Chondrocyte (in vitro differentiated cells): ENCODE measurements at regions not wholly inside any gene's neighbourhood (a gene's known extent, or its start where the extent isn't known, plus 50 kb on each side); places are given as distances from the start of the nearest gene placed in this dataset.

Experiments used
- DNase-seq: peaks from one replicate; pipeline ENCODE4 v3.0.0; 2021; ENCODE audit warnings: mixed read lengths, low spot score
- H3K27ac Mint-ChIP-seq: one replicate; pipeline ENCODE4 v1.8.0; 2021; ENCODE audit warnings: mild to moderate bottlenecking, moderate library complexity, mixed read lengths; ENCODE audit not compliant: unreplicated experiment
- H3K27me3 Mint-ChIP-seq: 2 replicates; pipeline ENCODE4 v1.8.0; 2021; ENCODE audit warnings: low read depth, mixed read lengths
- H3K36me3 Mint-ChIP-seq: 2 replicates; pipeline ENCODE4 v1.8.0; 2021; ENCODE audit warnings: low read depth, mixed read lengths
- H3K4me1 Mint-ChIP-seq: 2 replicates; pipeline ENCODE4 v1.8.0; 2021; ENCODE audit warnings: low read depth, mild to moderate bottlenecking, mixed read lengths
- H3K4me3 Mint-ChIP-seq: one replicate; pipeline ENCODE4 v1.8.0; 2021; ENCODE audit warnings: mild to moderate bottlenecking, moderate library complexity, mixed read lengths; ENCODE audit not compliant: unreplicated experiment
- H3K9me3 Mint-ChIP-seq: 2 replicates; pipeline ENCODE4 v1.8.0; 2021; ENCODE audit warnings: low read depth, mixed read lengths
- TF ChIP-seq, protein P1 (sequence below): fragments of 200-600 bp; sonication (generic); IDR thresholded peaks from 2 replicates; pipeline ENCODE4 v1.5.0; 2021; ENCODE audit warnings: antibody characterized with exemption, mild to moderate bottlenecking, moderate library complexity

GRCh38 chr18:22093731-22094357 lies 75.5 kb upstream of the GATA6 start:
- no peaks in the 10 kb centered on the region for H3K4me1 Mint-ChIP-seq
- H3K27me3 Mint-ChIP-seq = peaks cover 44% of the 10 kb centered on the region
- DNase-seq = no peak
- no peak overlapping the region for H3K4me3 Mint-ChIP-seq
- no peak overlapping the region for H3K27ac Mint-ChIP-seq
- no peaks in the 10 kb centered on the region for H3K9me3 Mint-ChIP-seq
- H3K36me3 Mint-ChIP-seq = no peaks in the 10 kb centered on the region
- TF ChIP-seq, protein P1, sequence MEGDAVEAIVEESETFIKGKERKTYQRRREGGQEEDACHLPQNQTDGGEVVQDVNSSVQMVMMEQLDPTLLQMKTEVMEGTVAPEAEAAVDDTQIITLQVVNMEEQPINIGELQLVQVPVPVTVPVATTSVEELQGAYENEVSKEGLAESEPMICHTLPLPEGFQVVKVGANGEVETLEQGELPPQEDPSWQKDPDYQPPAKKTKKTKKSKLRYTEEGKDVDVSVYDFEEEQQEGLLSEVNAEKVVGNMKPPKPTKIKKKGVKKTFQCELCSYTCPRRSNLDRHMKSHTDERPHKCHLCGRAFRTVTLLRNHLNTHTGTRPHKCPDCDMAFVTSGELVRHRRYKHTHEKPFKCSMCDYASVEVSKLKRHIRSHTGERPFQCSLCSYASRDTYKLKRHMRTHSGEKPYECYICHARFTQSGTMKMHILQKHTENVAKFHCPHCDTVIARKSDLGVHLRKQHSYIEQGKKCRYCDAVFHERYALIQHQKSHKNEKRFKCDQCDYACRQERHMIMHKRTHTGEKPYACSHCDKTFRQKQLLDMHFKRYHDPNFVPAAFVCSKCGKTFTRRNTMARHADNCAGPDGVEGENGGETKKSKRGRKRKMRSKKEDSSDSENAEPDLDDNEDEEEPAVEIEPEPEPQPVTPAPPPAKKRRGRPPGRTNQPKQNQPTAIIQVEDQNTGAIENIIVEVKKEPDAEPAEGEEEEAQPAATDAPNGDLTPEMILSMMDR = no peak

- Mint-ChIP-seq H3K27ac (no peak overlapping the region), H3K27me3 (peaks cover 44% of the 10 kb centered on the region), H3K4me1 (no peaks in the 10 kb centered on the region), H3K9me3 (no peaks in the 10 kb centered on the region), H3K36me3 (no peaks in the 10 kb centered on the region), H3K4me3 (no peak overlapping the region)
- no peak for DNase-seq
- TF ChIP-seq, protein P1 = no peak
These were observed 75.0 kb upstream of the GATA6 start for GRCh38 chr18:22094358-22094734.

- Mint-ChIP-seq H3K9me3 (no peaks in the 10 kb centered on the region), H3K27ac (no peak overlapping the region), H3K4me1 (no peaks in the 10 kb centered on the region), H3K36me3 (no peaks in the 10 kb centered on the region), H3K4me3 (no peak overlapping the region), H3K27me3 (peaks cover 55% of the 10 kb centered on the region)
- no peak for DNase-seq
- TF ChIP-seq, protein P1 = no peak
These were observed 70.8 kb upstream of the GATA6 start for GRCh38 chr18:22098563-22098989.

GRCh38 chr18:22099925-22100324 lies 69.5 kb upstream of the GATA6 start:
- H3K27ac Mint-ChIP-seq = no peak overlapping the region
- no peaks in the 10 kb centered on the region for H3K4me1 Mint-ChIP-seq
- H3K27me3 Mint-ChIP-seq = peaks cover 42% of the 10 kb centered on the region
- no peaks in the 10 kb centered on the region for H3K36me3 Mint-ChIP-seq
- DNase-seq = no peak
- H3K4me3 Mint-ChIP-seq = no peak overlapping the region
- TF ChIP-seq, protein P1 = no peak
- H3K9me3 Mint-ChIP-seq = no peaks in the 10 kb centered on the region

DNA sequence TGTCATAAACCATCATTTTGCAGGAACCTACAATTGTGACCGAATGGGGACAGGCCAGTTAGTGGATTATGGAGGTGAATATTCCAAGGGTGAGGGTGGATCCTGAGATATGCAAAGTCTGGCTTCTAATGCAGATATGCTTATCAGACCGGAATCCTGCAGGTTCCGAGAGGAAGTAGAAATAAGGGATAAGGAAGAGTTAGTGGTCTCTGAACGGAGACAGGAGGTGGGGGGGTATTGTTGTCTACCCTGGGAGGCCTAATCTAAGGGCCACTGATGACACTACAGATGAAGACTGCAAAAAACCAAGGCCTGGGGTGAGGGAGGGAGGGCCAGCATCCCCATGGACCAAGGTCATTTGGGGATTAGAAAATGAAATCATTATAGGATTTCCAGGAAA lies 67.7 kb upstream of the GATA6 start:
- no peak overlapping the region for H3K27ac Mint-ChIP-seq
- no peaks in the 10 kb centered on the region for H3K36me3 Mint-ChIP-seq
- H3K4me3 Mint-ChIP-seq = no peak overlapping the region
- TF ChIP-seq, protein P1 = no peak
- no peaks in the 10 kb centered on the region for H3K9me3 Mint-ChIP-seq
- peaks cover 36% of the 10 kb centered on the region for H3K27me3 Mint-ChIP-seq
- DNase-seq = no peak
- H3K4me1 Mint-ChIP-seq = no peaks in the 10 kb centered on the region
